Smooth muscle cell (in vitro differentiated cells): ENCODE measurements at regions not wholly inside any gene's neighbourhood (a gene's known extent, or its start where the extent isn't known, plus 50 kb on each side); places are given as distances from the start of the nearest gene placed in this dataset.
"Not testable (repeated sequence)": the region's sequence is repeated elsewhere in the genome, so short reads cannot be mapped to it uniquely, and the experiment has no call there.

Experiments used
- DNase-seq: peaks from one replicate; lab custom pipeline; 2025; ENCODE audit not compliant: unreplicated experiment; lab: John Stamatoyannopoulos, UW
- H2AFZ ChIP-seq: fragments of 200-600 bp; sonication (generic); 2 replicates; pipeline ENCODE4 v1.6.0; 2016; ENCODE audit warnings: antibody characterized with exemption, low read depth, mild to moderate bottlenecking
- H3F3A ChIP-seq: fragments of 200-600 bp; sonication (generic); 2 replicates; pipeline ENCODE4 v1.6.0; 2017; ENCODE audit warnings: antibody characterized with exemption, low read depth
- H3K27ac ChIP-seq: fragments of 200-600 bp; sonication (generic); 2 replicates; pipeline ENCODE4 v1.5.1; 2016; ENCODE audit warnings: low read depth, mild to moderate bottlenecking
- H3K27me3 ChIP-seq: fragments of 200-600 bp; sonication (generic); 2 replicates; pipeline ENCODE4 v1.6.1; 2016; ENCODE audit warnings: low read depth, mild to moderate bottlenecking
- H3K36me3 ChIP-seq: fragments of 200-600 bp; sonication (generic); 2 replicates; pipeline ENCODE4 v1.5.1; 2016; ENCODE audit warnings: low read depth
- H3K4me1 ChIP-seq: fragments of 200-600 bp; sonication (generic); 2 replicates; pipeline ENCODE4 v1.5.1; 2016; ENCODE audit warnings: low read depth
- H3K4me2 ChIP-seq: fragments of 200-600 bp; sonication (generic); 2 replicates; pipeline ENCODE4 v1.6.0; 2016; ENCODE audit warnings: mild to moderate bottlenecking
- H3K4me3 ChIP-seq: fragments of 200-600 bp; sonication (generic); 2 replicates; pipeline ENCODE4 v1.5.1; 2016; ENCODE audit warnings: mild to moderate bottlenecking
- H3K79me2 ChIP-seq: fragments of 200-600 bp; sonication (generic); 2 replicates; pipeline ENCODE4 v1.6.0; 2016; ENCODE audit warnings: low read depth, mild to moderate bottlenecking
- H3K9ac ChIP-seq: fragments of 200-600 bp; sonication (generic); 2 replicates; pipeline ENCODE4 v1.6.0; 2016; ENCODE audit warnings: low read depth
- H3K9me3 ChIP-seq: fragments of 200-600 bp; sonication (generic); replicated peaks from 2 replicates; pipeline ENCODE4 v1.5.1; 2016; ENCODE audit warnings: low read depth
- H4K20me1 ChIP-seq: fragments of 200-600 bp; sonication (generic); 2 replicates; pipeline ENCODE4 v1.6.0; 2016; ENCODE audit warnings: low read depth
- WGBS: methylation state at CpG from one replicate; pipeline ENCODE4 v1.1.7; 2016; ENCODE audit warnings: low lambda C conversion rate; 5-methylcytosine and 5-hydroxymethylcytosine counted together
- TF ChIP-seq, protein P1 (sequence below): fragments of 200-600 bp; sonication (generic); IDR thresholded peaks from 2 replicates; pipeline ENCODE4 v1.5.1; 2017; ENCODE audit warnings: borderline replicate concordance, mild to moderate bottlenecking, antibody characterized with exemption; ENCODE audit not compliant: insufficient read depth, poor library complexity, severe bottlenecking

DNA sequence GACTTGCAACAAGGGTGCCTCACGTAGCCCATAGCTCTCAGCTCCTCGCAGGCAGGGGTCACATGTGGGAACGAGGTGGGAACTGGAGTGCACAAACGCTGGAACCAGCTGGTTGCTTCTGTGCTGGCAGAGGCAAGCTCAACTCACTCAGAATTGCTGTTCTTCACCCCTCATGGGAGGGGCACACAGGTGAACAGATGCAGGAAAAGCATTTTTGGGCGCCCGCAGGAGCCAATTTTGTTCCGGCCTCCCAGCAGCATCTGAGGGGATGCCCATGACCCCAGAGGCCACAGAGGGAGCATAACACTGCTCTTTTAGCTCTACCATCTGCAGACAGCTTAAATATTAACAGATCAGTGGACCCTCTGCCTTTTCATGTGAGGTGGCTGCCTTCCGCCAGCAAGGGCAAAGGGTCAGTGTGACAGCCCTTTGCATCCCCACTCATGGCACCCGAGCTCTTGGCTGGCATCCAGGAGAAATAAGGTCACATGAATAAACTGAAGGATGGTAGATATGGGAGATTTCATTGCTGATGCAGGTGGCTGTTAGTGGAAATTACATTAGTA lies 196.2 kb downstream of the SLCO4C1 start:
- Histone ChIP-seq H3K27ac (no peak overlapping the region), H3K4me3 (no peak overlapping the region), H3K79me2 (no peaks in the 10 kb centered on the region), H3K4me1 (no peaks in the 10 kb centered on the region), H3F3A (no peaks in the 10 kb centered on the region), H3K36me3 (no peaks in the 10 kb centered on the region), H3K9ac (no peak overlapping the region), H3K9me3 (no peaks in the 10 kb centered on the region), H3K27me3 (no peaks in the 10 kb centered on the region), H2AFZ (no peak overlapping the region), H3K4me2 (no peak overlapping the region), H4K20me1 (no peaks in the 10 kb centered on the region)
- WGBS = 93% methylated on average over 9 of the region's 9 CpGs
- TF ChIP-seq, protein P1, sequence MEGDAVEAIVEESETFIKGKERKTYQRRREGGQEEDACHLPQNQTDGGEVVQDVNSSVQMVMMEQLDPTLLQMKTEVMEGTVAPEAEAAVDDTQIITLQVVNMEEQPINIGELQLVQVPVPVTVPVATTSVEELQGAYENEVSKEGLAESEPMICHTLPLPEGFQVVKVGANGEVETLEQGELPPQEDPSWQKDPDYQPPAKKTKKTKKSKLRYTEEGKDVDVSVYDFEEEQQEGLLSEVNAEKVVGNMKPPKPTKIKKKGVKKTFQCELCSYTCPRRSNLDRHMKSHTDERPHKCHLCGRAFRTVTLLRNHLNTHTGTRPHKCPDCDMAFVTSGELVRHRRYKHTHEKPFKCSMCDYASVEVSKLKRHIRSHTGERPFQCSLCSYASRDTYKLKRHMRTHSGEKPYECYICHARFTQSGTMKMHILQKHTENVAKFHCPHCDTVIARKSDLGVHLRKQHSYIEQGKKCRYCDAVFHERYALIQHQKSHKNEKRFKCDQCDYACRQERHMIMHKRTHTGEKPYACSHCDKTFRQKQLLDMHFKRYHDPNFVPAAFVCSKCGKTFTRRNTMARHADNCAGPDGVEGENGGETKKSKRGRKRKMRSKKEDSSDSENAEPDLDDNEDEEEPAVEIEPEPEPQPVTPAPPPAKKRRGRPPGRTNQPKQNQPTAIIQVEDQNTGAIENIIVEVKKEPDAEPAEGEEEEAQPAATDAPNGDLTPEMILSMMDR = no peak
- DNase-seq = no peak

GRCh38 chr5:102099083-102099482 lies 197.0 kb downstream of the SLCO4C1 start:
- H4K20me1 ChIP-seq, H3K27me3 ChIP-seq, H3K4me1 ChIP-seq, H3K79me2 ChIP-seq, H3K36me3 ChIP-seq, H3K4me2 ChIP-seq, H3F3A ChIP-seq, H3K9ac ChIP-seq, H3K9me3 ChIP-seq, H3K4me3 ChIP-seq, DNase-seq, H3K27ac ChIP-seq, H2AFZ ChIP-seq: not testable (repeated sequence)
- 87% methylated on average over 6 of the region's 6 CpGs for WGBS

DNA sequence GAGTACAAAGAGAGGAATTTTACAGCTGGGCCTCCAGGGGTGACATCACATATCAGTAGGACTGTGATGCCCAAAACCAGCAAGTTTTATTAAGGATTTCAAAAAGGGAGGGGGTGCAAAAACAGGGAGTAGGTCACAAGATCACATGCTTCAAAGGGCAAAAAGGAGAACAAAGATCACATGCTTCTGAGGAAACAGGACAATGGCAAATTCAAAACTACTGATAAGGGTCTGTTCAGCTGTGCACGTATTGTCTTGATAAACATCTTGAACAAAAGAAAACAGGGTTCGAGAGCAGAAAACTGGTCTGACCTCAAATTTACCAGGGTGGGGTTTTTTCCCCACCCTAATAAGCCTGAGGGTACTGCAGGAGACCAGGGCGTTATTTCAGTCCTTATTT lies 197.5 kb downstream of the SLCO4C1 start:
- not testable (repeated sequence) for H3K27me3 ChIP-seq, H3K9me3 ChIP-seq, DNase-seq, H3K9ac ChIP-seq, H3K4me2 ChIP-seq, H3K79me2 ChIP-seq, H3K27ac ChIP-seq, H2AFZ ChIP-seq, H4K20me1 ChIP-seq, H3F3A ChIP-seq, H3K4me1 ChIP-seq, H3K36me3 ChIP-seq, H3K4me3 ChIP-seq
- WGBS = 92% methylated on average over 3 of the region's 3 CpGs

- H3K4me1 ChIP-seq = peaks cover 4% of the 10 kb centered on the region
- H3K4me2 ChIP-seq = no peak overlapping the region
- H3K9me3 ChIP-seq = no peaks in the 10 kb centered on the region
- H3K9ac ChIP-seq = no peak overlapping the region
- H3K79me2 ChIP-seq = no peaks in the 10 kb centered on the region
- H3K27ac ChIP-seq = no peak overlapping the region
- H3F3A ChIP-seq = no peaks in the 10 kb centered on the region
- no peaks in the 10 kb centered on the region for H4K20me1 ChIP-seq
- TF ChIP-seq, protein P1 = peak; percentile 26
- no peak overlapping the region for H2AFZ ChIP-seq
- H3K36me3 ChIP-seq = no peaks in the 10 kb centered on the region
- H3K4me3 ChIP-seq = no peak overlapping the region
- no peak for DNase-seq
- H3K27me3 ChIP-seq = no peaks in the 10 kb centered on the region
Observed at GRCh38 chr5:102090770-102091169, 205.3 kb downstream of the SLCO4C1 start.

DNA sequence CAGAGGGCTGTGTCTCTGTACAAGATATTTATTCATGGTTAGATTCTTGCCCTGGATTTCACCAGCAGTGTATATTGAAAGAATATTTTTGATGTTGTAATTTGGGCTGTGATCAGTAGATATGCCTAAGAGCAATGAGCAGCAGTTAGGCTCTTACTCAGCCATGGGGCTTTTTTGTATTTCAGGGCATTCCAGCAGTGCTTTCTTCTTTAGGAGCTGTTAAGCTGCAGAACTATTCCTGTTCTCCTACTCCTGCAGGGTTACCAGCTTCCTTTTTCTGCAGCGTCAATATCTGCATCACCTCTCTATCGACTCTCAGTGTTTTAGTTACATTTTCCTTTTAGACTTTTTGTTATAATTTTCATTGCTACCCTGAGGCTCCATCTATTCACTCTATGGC lies 206.2 kb downstream of the SLCO4C1 start:
- Histone ChIP-seq H3K36me3 (no peaks in the 10 kb centered on the region), H3K27ac (no peak overlapping the region), H3K4me1 (peaks cover 4% of the 10 kb centered on the region), H2AFZ (no peak overlapping the region), H3K9me3 (no peaks in the 10 kb centered on the region), H3F3A (no peaks in the 10 kb centered on the region), H3K79me2 (no peaks in the 10 kb centered on the region), H3K9ac (no peak overlapping the region), H4K20me1 (no peaks in the 10 kb centered on the region), H3K4me3 (no peak overlapping the region), H3K27me3 (no peaks in the 10 kb centered on the region), H3K4me2 (no peak overlapping the region)
- WGBS = 59% methylated on average over 2 of the region's 2 CpGs
- TF ChIP-seq, protein P1 = no peak
- DNase-seq = no peak
